ENCODE measurements at regions not wholly inside any gene's neighbourhood (a gene's known extent, or its start where the extent isn't known, plus 50 kb on each side); places are given as distances from the start of the nearest gene placed in this dataset.

GRCh38 chr1:114322207-114322606 lies 168.5 kb upstream of the SYT6 start (continued):
- TF ChIP-seq ZBTB8A (tag by site-specific recombination; IDR thresholded peaks at IDR 0.05) (no peak), ZNF621 (tag by site-specific recombination; IDR thresholded peaks at IDR 0.05) (no peak), ZXDB (tag by site-specific recombination; IDR thresholded peaks at IDR 0.05) (no peak), ZNF266 (tag by site-specific recombination; IDR thresholded peaks at IDR 0.05; ENCODE audit: low read depth) (no peak), ZNF138 (tag by site-specific recombination; IDR thresholded peaks at IDR 0.05; ENCODE audit: borderline replicate concordance) (no peak), ZNF140 (tag by site-specific recombination; IDR thresholded peaks at IDR 0.05) (no peak)

- Histone ChIP-seq H3K9me3 (ENCODE audit: control insufficient read depth, insufficient read depth, low read depth, low read length) (no peaks in the 10 kb centered on the region), H3K4me1 (ENCODE audit: control insufficient read depth, insufficient read depth, low read length) (no peaks in the 10 kb centered on the region), H3K36me3 (ENCODE audit: control insufficient read depth in 2 of 2, insufficient read depth in 1 of 2, low read length in 2 of 2) (no peaks in the 10 kb centered on the region), H3K27ac (ENCODE audit: extremely low read depth, low read depth, low read length) (no peak overlapping the region), H3K4me3 (ENCODE audit: low read depth, low read length) (no peak overlapping the region)
- CTCF ChIA-PET = no interaction called here
- TF ChIP-seq ZNF449 (tag by site-specific recombination; IDR thresholded peaks at IDR 0.05) = no peak
- TF ChIP-seq ZNF585B (tag by site-specific recombination; IDR thresholded peaks at IDR 0.05) = no peak
- TF ChIP-seq ZNF777 (tag by site-specific recombination; IDR thresholded peaks at IDR 0.05; ENCODE audit: borderline replicate concordance) = no peak
- TF ChIP-seq ZNF596 (tag by site-specific recombination; IDR thresholded peaks at IDR 0.05) = no peak
- POLR2A ChIA-PET = no interaction called here
Measured at GRCh38 chr1:114320586-114320985, 166.9 kb upstream of the SYT6 start.

- no peaks in the 10 kb centered on the region for H3K4me1 ChIP-seq (ENCODE audit: control insufficient read depth, insufficient read depth, low read length)
- POLR2A ChIA-PET = no interaction called here
- TF ChIP-seq ZNF366 (tag by site-specific recombination; conservative IDR thresholded peaks at IDR 0.05) = no peak
- no peak for TF ChIP-seq ZNF148 (tag by site-specific recombination; IDR thresholded peaks at IDR 0.05; ENCODE audit: borderline replicate concordance)
- TF ChIP-seq ZNF549 (tag by site-specific recombination; IDR thresholded peaks at IDR 0.05) = no peak
- TF ChIP-seq ZNF266 (tag by site-specific recombination; IDR thresholded peaks at IDR 0.05; ENCODE audit: low read depth) = no peak
- TF ChIP-seq YY1 (tag by site-specific recombination; IDR thresholded peaks at IDR 0.05) = no peak
- no peak for TF ChIP-seq ZNF473 (tag by site-specific recombination; IDR thresholded peaks at IDR 0.05)
- no peak for TF ChIP-seq ZXDB (tag by site-specific recombination; IDR thresholded peaks at IDR 0.05)
- no peak for TF ChIP-seq PRDM10 (tag by site-specific recombination; IDR thresholded peaks at IDR 0.05)
- no peak for TF ChIP-seq ZNF529 (tag by site-specific recombination; IDR thresholded peaks at IDR 0.05; ENCODE audit: insufficient replicate concordance)
- no peak for TF ChIP-seq ZNF658 (tag by site-specific recombination; IDR thresholded peaks at IDR 0.05)
- TF ChIP-seq ZNF175 (tag by site-specific recombination; IDR thresholded peaks at IDR 0.05) = no peak
- TF ChIP-seq ZNF174 (tag by site-specific recombination; IDR thresholded peaks at IDR 0.05) = no peak
- TF ChIP-seq ZNF76 (tag by site-specific recombination; IDR thresholded peaks at IDR 0.05; ENCODE audit: borderline replicate concordance, low read depth) = no peak
- TF ChIP-seq ZNF792 (tag by site-specific recombination; IDR thresholded peaks at IDR 0.05) = no peak
- TF ChIP-seq ZNF610 (tag by site-specific recombination; IDR thresholded peaks at IDR 0.05; ENCODE audit: borderline replicate concordance) = no peak
- no peak for TF ChIP-seq SALL2 (tag by site-specific recombination; IDR thresholded peaks at IDR 0.05; ENCODE audit: borderline replicate concordance)
- no peak for TF ChIP-seq ZBTB21 (tag by site-specific recombination; IDR thresholded peaks at IDR 0.05)
- H3K27ac ChIP-seq (ENCODE audit: extremely low read depth, low read depth, low read length) = no peak overlapping the region
- H3K4me3 ChIP-seq (ENCODE audit: low read depth, low read length) = no peak overlapping the region
- CTCF ChIA-PET = interaction anchor here (0.6 to 1.0 kb wide), 4 partner anchors 37 to 810 kb away, joined by 3 to 5 read pairs (median 4); no protein-coding TSS in a partner anchor
- H3K36me3 ChIP-seq (ENCODE audit: control insufficient read depth in 2 of 2, insufficient read depth in 1 of 2, low read length in 2 of 2) = no peaks in the 10 kb centered on the region
- no peaks in the 10 kb centered on the region for H3K9me3 ChIP-seq (ENCODE audit: control insufficient read depth, insufficient read depth, low read depth, low read length)
Measured at GRCh38 chr1:114319418-114319817, 165.7 kb upstream of the SYT6 start.

Measured in HEK293 (cell line).